Left lung (tissue), 4 donors: ENCODE measurements at regions not wholly inside any gene's neighbourhood (a gene's known extent, or its start where the extent isn't known, plus 50 kb on each side); places are given as distances from the start of the nearest gene placed in this dataset.

Experiments
- ATAC-seq: fragments of 200-7000 bp; cut with Tn5 transposase; one replicate; pipeline ENCODE4 v1.9.1; 2020; ENCODE audit warnings: moderate library complexity
- DNase-seq, 4 donors: peaks; one replicate each; pipeline ENCODE4 v3.0.0-alpha.2; 2013 to 2020
- H3K27ac ChIP-seq, 2 donors: fragments of 200-600 bp; sonication (generic) in 1 of 2; one replicate each; pipeline versions ENCODE4 v1.5.0 to v1.8.0; 2020 to 2021
- H3K27me3 ChIP-seq, 2 donors: fragments of 200-600 bp; sonication (generic) in 1 of 2; one replicate each; pipeline versions ENCODE4 v1.5.0 to v1.8.0; 2020 to 2021
- H3K36me3 ChIP-seq, 2 donors: fragments of 200-600 bp; sonication (generic) in 1 of 2; one replicate each; pipeline versions ENCODE4 v1.5.0 to v1.8.0; 2020 to 2021
- H3K4me1 ChIP-seq, 2 donors: fragments of 200-600 bp; one replicate each; pipeline ENCODE4 v1.8.0; 2021
- H3K4me3 ChIP-seq, 2 donors: fragments of 200-600 bp; sonication (generic) in 1 of 2; one replicate each; pipeline versions ENCODE4 v1.5.0 to v1.8.0; 2020 to 2021; ENCODE audit warnings: mild to moderate bottlenecking in 1 of 2
- H3K9me3 ChIP-seq, 2 donors: fragments of 200-600 bp; sonication (generic) in 1 of 2; one replicate each; pipeline versions ENCODE4 v1.5.0 to v1.8.0; 2020 to 2021
- CTCF ChIP-seq, 2 donors: fragments of 200-600 bp; sonication (generic) in 1 of 2; IDR thresholded peaks; one replicate each; pipeline versions ENCODE4 v1.5.0 to v1.8.0; 2021; ENCODE audit warnings: antibody characterized with exemption in 2 of 2
- intact Hi-C, 2 donors: fragments of 100-400 bp; cut with DNase I; formaldehyde crosslinking; loops; one replicate each; pipeline versions ENCODE4 v1.11.2 to v1.14.2; 2022
- donor health status: DM: no; HTN: yes; CAD: no.
- donor health status: DM: no; HTN: no; CAD: no.

DNA sequence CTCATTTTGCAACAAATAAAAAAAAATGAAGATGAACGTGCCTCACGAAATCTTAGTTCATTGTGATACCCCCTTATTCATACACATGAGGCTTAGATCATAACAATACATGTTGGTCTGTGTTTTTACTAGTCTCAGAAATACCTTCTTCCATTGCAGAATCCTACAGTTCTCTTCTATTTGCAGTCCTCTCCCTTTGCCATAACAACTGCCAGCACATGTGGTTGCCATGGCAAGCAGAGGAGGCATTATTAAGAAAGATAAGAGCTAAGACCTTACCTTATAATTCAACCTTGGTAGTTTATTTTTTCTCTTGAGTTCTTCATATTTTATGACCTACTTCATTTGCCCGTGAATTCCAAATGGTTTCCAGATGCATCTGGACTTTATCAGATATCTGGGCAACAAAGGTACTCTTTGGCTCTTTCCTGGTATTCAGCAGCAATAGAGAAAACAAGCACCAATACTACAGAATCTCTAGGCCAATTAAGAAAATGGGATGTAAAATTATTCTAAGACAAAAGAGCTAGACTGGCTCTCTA, 524.0 kb downstream of the CMPK2 start:
- Histone ChIP-seq H3K4me3 (no peak overlapping the region), H3K27me3 (no peaks in the 10 kb centered on the region), H3K9me3 (peaks cover 0 to 4% of the 10 kb centered on the region in 2 donors), H3K36me3 (no peaks in the 10 kb centered on the region), H3K4me1 (no peaks in the 10 kb centered on the region), H3K27ac (no peak overlapping the region)
- intact Hi-C loops, result no loop called here
- ATAC-seq (no peak), DNase-seq (no peak)
- TF ChIP-seq CTCF (IDR thresholded peaks at IDR 0.05), result no peak

GRCh38 chr2:6342273-6342920, 523.3 kb downstream of the CMPK2 start:
- H3K9me3 ChIP-seq, result peaks cover 0 to 4% of the 10 kb centered on the region in 2 donors

DNA sequence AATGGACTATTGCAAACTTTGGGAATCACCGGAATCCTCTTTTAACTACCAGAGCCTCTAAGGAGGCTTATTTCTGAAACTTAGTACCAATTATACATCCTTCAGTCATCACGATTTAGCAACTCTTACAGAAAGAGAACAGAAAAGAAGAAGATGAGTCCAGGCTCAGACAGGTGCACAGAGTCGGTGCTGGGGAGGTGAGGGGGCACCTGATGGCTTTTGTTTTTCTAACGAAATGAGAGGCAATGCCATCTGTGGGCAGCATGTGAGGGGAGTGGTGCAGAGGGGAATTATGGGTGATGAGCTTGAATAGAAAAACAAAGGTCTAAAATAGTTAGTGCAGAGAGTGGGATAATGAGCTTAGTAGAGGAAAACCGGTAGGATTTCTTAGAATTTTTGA, 522.6 kb downstream of the CMPK2 start:
- Histone ChIP-seq H3K4me3 (no peak overlapping the region), H3K4me1 (no peaks in the 10 kb centered on the region), H3K27ac (no peak overlapping the region), H3K9me3 (peaks cover 0 to 4% of the 10 kb centered on the region in 2 donors), H3K27me3 (no peaks in the 10 kb centered on the region), H3K36me3 (no peaks in the 10 kb centered on the region)
- TF ChIP-seq CTCF (IDR thresholded peaks at IDR 0.05), result no peak
- intact Hi-C loops, result no loop called here
- DNase-seq (no peak), ATAC-seq (no peak)

More at GRCh38 chr2:6342273-6342920, 523.3 kb downstream of the CMPK2 start:
- H3K4me1 ChIP-seq, result no peaks in the 10 kb centered on the region
- ATAC-seq, result no peak
- DNase-seq, result no peak
- intact Hi-C loops, result no loop called here
- no peak for TF ChIP-seq CTCF (IDR thresholded peaks at IDR 0.05)
- H3K27ac ChIP-seq, result no peak overlapping the region
- H3K27me3 ChIP-seq, result no peaks in the 10 kb centered on the region
- no peaks in the 10 kb centered on the region for H3K36me3 ChIP-seq
- H3K4me3 ChIP-seq, result no peak overlapping the region

- ATAC-seq (no peak), DNase-seq (no peak)
- Histone ChIP-seq H3K9me3 (no peaks in the 10 kb centered on the region), H3K27me3 (no peaks in the 10 kb centered on the region), H3K4me3 (no peak overlapping the region), H3K4me1 (no peaks in the 10 kb centered on the region), H3K36me3 (no peaks in the 10 kb centered on the region), H3K27ac (no peak overlapping the region)
- no peak for TF ChIP-seq CTCF (IDR thresholded peaks at IDR 0.05)
- intact Hi-C loops, result loop anchor here in 1 of 2 donors (10.0 kb wide), 1 partner anchor 423 kb away; no protein-coding TSS in a partner anchor
These were observed 513.5 kb downstream of the CMPK2 start for GRCh38 chr2:6352247-6352646.

DNA sequence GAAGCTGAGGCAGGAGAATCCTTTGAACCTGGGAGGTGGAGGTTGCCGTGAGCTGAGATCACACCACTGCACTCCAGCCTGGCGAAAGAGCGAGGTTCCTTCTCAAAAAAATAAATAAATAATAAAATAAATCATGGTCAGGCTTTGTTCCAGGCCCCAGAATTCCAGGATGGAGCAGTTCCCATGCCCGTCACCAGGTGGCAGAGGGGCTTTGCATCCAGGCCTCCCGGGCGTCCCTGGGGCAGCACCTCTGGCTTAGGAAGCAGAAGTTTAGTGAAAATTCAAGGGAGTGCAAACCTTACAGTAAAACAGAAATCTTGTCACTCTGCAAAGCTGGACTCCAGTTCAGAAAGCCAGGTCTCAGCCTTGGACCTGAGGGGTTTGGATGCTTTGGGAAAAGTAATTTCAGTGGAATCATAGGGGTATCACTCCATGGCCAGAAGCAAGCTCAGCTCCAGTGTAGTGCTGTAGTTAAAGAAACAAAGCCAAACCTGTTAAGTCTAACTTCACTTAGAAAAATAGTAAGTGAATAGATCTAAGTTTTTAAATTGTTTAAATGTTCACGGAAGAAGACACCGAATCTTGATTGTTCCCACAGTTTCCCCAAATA, 512.7 kb downstream of the CMPK2 start:
- intact Hi-C loops, result loop anchor here in 1 of 2 donors (10.0 kb wide), 1 partner anchor 422 kb away; no protein-coding TSS in a partner anchor

More for the DNA sequence above, 512.7 kb downstream of the CMPK2 start:
- TF ChIP-seq CTCF (IDR thresholded peaks at IDR 0.05), result peak; percentile 45 to 52
- Histone ChIP-seq H3K27me3 (no peaks in the 10 kb centered on the region), H3K4me1 (no peaks in the 10 kb centered on the region), H3K4me3 (no peak overlapping the region), H3K36me3 (no peaks in the 10 kb centered on the region), H3K27ac (no peak overlapping the region), H3K9me3 (no peaks in the 10 kb centered on the region)
- DNase-seq, result peak in 3 of 4 donors; percentile 6 to 72 (median 59)
- peak; percentile 98 for ATAC-seq
